ENCODE measurements at regions not wholly inside any gene's neighbourhood (a gene's known extent, or its start where the extent isn't known, plus 50 kb on each side); places are given as distances from the start of the nearest gene placed in this dataset.
"Not testable (repeated sequence)": the region's sequence is repeated elsewhere in the genome, so short reads cannot be mapped to it uniquely, and the experiment has no call there.

DNA sequence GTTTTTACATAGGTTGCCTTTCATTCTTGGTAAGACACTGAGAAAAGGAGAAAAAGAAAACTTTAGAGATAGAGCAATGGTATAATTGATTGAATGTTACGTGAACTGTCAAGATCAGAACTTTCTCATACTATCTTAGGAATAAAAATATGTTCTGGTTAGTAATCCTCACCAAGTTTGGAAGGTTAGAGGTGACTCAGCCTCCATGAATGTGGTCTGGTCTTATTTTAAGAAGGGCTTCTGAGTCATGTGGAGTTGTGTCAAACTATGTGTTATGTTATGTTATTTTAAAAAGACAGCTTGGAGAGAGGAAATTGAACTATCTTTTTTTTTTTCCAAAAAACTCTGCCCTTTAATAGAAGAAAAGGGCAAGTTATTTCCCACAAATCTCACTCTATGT is 458.6 kb upstream of the KLF6 start:
- H3K9me3 Mint-ChIP-seq = peaks cover 0 to 5% of the 10 kb centered on the region in 2 donors
- H3K4me1 Mint-ChIP-seq (ENCODE audit: low read depth) = peaks cover 60% of the 10 kb centered on the region
- peaks cover 14% of the 10 kb centered on the region for H3K27me3 Mint-ChIP-seq (ENCODE audit: low read depth)
- H3K4me3 Mint-ChIP-seq = peak overlapping the region in 1 of 2 donors; percentile 50
- peak; percentile 21 to 28 for DNase-seq
- peaks cover 0 to 1% of the 10 kb centered on the region in 2 donors for H3K36me3 Mint-ChIP-seq (ENCODE audit: insufficient read depth in 2 of 2)
- peak; percentile 87 to 91 for ATAC-seq (replicated peaks in 1 of 2)
- H3K27ac Mint-ChIP-seq = no peak overlapping the region

DNA sequence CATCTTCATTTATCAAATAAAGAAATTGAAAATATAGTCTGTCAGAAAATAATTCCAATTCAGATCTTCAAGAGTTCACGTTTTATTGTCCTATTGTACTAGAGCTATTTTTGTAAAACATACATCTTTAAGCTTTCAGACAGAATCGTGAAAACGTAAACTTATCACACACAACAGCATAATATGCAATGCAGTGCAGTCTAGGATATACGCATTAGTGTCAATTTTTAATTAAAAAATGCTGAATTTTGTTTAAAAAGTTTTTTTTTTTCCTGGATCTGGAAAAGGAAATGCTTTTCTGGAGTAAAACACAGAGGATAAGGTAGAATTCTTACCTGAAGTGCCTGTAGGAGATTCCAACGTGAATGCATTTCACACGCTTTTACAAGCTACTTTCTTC is 458.2 kb upstream of the KLF6 start:
- peaks cover 0 to 1% of the 10 kb centered on the region in 2 donors for H3K36me3 Mint-ChIP-seq (ENCODE audit: insufficient read depth in 2 of 2)
- peaks cover 0 to 5% of the 10 kb centered on the region in 2 donors for H3K9me3 Mint-ChIP-seq
- no peak overlapping the region for H3K27ac Mint-ChIP-seq
- H3K4me1 Mint-ChIP-seq (ENCODE audit: low read depth) = peaks cover 58% of the 10 kb centered on the region
- ATAC-seq (replicated peaks in 1 of 2) = no peak
- DNase-seq = no peak
- peaks cover 9% of the 10 kb centered on the region for H3K27me3 Mint-ChIP-seq (ENCODE audit: low read depth)
- H3K4me3 Mint-ChIP-seq = peak overlapping the region in 1 of 2 donors; percentile 50

DNA sequence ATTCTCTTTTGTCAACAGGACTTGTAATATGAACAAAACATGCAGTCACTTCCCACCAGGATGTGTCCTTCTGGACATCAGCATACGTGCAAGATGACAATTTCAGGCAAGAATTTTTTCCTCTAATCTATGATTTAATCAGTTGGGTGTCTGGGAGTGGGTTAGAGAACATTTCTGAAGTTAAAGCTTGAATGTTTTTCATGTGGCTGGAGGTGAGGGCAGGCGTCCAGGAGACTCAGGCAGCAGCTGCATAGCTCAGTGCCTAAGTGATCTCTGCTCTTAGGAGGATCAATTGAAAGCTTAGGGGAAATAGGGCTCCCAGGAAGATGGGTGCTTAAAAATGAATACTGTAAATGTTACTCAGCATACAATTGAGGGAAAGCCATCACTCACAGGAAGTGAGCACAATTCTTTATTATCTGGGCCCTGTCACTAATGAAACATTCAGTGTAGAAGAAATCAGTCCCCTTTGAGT is 457.6 kb upstream of the KLF6 start:
- H3K27ac Mint-ChIP-seq = no peak overlapping the region

DNA sequence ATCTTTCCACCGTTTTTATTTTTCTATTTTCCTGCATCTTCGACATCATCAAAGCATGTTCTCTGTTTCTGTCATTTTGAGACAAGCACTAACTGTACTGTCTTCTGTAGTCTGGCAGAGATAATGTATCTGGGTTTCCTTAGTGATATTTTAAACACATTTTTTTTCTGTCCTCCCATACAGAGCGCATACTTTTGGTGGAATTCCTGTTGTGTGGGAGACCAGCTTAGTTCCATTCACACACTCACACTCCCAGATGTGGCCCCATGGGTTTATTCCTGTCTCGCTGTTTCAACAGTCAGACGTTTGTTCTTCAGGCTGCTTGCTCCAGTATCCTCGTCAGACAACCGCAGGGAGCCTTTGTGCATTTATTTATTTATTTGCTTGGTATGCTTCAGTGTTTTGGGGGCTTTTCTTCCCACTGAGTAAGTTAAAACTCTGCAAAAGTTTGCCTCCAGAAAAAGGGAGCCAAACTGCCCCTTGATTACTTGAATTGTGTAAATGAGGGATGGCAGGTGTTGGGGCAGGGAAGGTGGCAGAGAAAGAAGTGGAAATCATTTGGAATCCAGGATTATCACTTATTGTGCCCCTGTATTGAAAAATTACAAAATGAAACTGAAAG is 456.8 kb upstream of the KLF6 start:
- H3K36me3 Mint-ChIP-seq (ENCODE audit: insufficient read depth in 2 of 2) = peaks cover 0 to 3% of the 10 kb centered on the region in 2 donors
- no peak overlapping the region for H3K27ac Mint-ChIP-seq
- H3K4me1 Mint-ChIP-seq (ENCODE audit: low read depth) = peaks cover 44% of the 10 kb centered on the region
- peaks cover 14% of the 10 kb centered on the region for H3K27me3 Mint-ChIP-seq (ENCODE audit: low read depth)
- no peak overlapping the region for H3K4me3 Mint-ChIP-seq
- H3K9me3 Mint-ChIP-seq = peaks cover 0 to 8% of the 10 kb centered on the region in 2 donors
- DNase-seq = no peak
- no peak for ATAC-seq (replicated peaks in 1 of 2)

More for the DNA sequence above, 457.6 kb upstream of the KLF6 start:
- ATAC-seq (replicated peaks in 1 of 2) (no peak), DNase-seq (no peak)
- Mint-ChIP-seq H3K9me3 (peaks cover 0 to 5% of the 10 kb centered on the region in 2 donors), H3K27me3 (ENCODE audit: low read depth) (peaks cover 9% of the 10 kb centered on the region), H3K36me3 (ENCODE audit: insufficient read depth in 2 of 2) (peaks cover 0 to 1% of the 10 kb centered on the region in 2 donors), H3K4me3 (peak overlapping the region in 1 of 2 donors; percentile 21), H3K4me1 (ENCODE audit: low read depth) (peaks cover 52% of the 10 kb centered on the region)

DNA sequence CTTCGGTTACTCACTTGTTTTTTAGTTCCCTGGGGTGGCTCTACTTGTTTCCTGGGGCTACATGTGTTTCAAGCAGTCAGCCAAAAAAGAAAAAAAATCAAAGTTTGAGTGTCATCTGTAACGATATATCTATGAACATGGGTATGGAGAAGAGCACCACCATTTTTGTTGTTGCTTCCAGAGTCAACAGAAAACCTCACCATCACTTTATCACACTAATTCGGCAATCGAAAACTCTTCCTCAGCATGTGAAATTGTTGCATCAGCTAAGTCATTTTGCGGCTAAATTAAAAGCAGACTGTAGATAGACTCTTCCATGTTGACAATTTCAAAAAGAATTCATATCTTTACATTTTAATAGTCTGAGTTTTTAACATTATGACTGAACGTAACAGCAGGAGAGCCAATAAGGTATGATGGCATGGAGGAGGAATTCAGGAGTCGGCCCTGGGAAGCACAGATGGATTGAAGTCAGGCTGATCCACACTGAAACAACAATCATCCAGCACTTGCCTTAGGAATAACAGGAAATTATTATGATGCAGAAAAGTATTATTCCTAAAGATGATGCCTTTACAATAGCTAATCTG is 455.7 kb upstream of the KLF6 start:
- DNase-seq (no peak), ATAC-seq (replicated peaks in 1 of 2) (no peak)
- Mint-ChIP-seq H3K27me3 (ENCODE audit: low read depth) (peaks cover 13% of the 10 kb centered on the region), H3K9me3 (peaks cover 2 to 7% of the 10 kb centered on the region in 2 donors), H3K4me3 (no peak overlapping the region), H3K36me3 (ENCODE audit: insufficient read depth in 2 of 2) (peaks cover 0 to 3% of the 10 kb centered on the region in 2 donors), H3K4me1 (ENCODE audit: low read depth) (peaks cover 33% of the 10 kb centered on the region), H3K27ac (no peak overlapping the region)

DNA sequence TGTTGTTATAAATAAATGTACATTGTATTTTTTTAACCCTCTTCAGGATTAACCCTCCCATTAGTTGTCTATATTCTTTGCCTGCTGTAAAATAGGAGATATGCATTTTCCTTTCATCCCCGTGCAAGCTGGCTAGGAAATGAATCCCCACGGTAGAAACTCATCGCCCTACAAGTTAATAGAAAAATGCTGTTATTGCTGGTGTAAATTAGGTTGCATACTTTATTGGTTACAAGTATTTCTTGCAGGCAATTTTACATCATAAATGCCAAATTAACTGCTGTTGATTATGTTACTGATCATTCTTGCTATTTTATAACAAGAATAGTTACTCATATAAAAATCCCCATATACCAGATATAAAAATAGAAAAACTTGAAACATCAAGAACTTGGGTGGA is 454.2 kb upstream of the KLF6 start:
- Mint-ChIP-seq H3K9me3 (peaks cover 2 to 4% of the 10 kb centered on the region in 2 donors), H3K27me3 (ENCODE audit: low read depth) (peaks cover 6% of the 10 kb centered on the region), H3K4me3 (no peak overlapping the region), H3K4me1 (ENCODE audit: low read depth) (peaks cover 29% of the 10 kb centered on the region), H3K36me3 (ENCODE audit: insufficient read depth in 2 of 2) (peaks cover 0 to 2% of the 10 kb centered on the region in 2 donors), H3K27ac (no peak overlapping the region)
- ATAC-seq (replicated peaks in 1 of 2) (no peak), DNase-seq (no peak)

DNA sequence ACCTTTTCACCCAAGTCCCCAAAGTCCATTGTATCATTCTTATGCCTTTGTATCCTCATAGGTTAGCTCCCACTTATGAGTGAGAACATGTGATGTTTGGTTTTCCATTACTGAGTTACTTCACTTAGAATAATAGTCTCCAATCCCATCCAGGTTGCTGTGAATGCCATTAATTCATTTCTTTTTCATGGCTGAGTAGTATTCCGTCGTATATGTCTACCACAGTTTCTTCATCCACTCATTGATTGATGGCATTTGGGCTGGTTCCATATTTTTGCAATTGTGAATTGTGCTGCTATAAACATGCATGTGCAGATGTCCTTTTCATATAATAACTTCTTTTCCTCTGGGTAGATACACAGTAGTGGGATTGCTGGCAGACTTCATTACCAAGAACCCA is 451.9 kb upstream of the KLF6 start:
- not testable (repeated sequence) for ATAC-seq (replicated peaks in 1 of 2); DNase-seq; H3K4me1 Mint-ChIP-seq (ENCODE audit: low read depth); H3K4me3 Mint-ChIP-seq; H3K36me3 Mint-ChIP-seq (ENCODE audit: insufficient read depth in 2 of 2); H3K27me3 Mint-ChIP-seq (ENCODE audit: low read depth); H3K9me3 Mint-ChIP-seq; H3K27ac Mint-ChIP-seq

DNA sequence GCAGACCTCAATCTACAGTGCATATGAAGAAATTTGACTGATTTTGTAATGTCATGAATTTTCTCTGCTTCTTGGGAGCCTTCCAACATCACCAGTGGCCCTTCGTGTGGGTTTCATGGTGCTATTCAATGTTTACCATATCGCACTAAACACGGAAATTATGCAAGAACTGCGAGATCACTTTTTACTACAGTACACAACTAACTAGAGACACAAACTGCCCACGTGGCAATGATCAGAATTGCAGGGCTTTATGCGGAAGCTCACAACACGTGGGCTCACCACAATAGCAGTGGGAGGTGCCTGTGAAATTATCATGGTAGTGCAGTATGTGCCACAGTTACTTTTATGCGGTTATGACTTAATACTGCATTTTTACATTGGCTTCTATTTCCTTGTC is 449.7 kb upstream of the KLF6 start:
- Mint-ChIP-seq H3K27ac (peak overlapping the region; percentile 51), H3K4me3 (no peak overlapping the region)

DNA sequence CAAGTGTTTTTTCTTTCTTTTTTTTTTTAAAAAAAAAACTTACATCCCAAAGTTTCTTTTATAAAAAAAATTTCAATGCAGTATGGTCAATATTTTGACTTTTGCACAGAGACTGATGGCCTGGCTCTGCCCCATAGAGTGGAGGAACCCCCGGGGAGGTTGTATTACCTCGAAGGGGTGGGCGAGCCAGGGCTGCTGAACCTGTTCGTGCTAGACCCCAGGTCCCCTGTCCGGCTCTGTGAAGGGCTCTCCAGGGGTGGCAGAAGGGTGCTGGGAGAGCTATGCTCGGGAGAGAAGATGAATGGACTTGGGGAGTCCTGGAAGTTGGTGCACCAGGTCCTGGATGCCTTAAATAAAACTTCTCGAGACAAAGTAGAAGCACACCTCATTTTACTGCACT is 446.4 kb upstream of the KLF6 start:
- DNase-seq = no peak
- ATAC-seq (replicated peaks in 1 of 2) = no peak
- H3K4me1 Mint-ChIP-seq (ENCODE audit: low read depth) = peaks cover 4% of the 10 kb centered on the region

More for the DNA sequence above, 449.7 kb upstream of the KLF6 start:
- ATAC-seq (replicated peaks in 1 of 2) (peak; percentile 73 to 95), DNase-seq (peak; percentile 5 to 45)
- H3K9me3 Mint-ChIP-seq = peaks cover 2 to 4% of the 10 kb centered on the region in 2 donors
- peaks cover 6% of the 10 kb centered on the region for H3K27me3 Mint-ChIP-seq (ENCODE audit: low read depth)
- H3K36me3 Mint-ChIP-seq (ENCODE audit: insufficient read depth in 2 of 2) = peaks cover 0 to 2% of the 10 kb centered on the region in 2 donors
- peaks cover 4% of the 10 kb centered on the region for H3K4me1 Mint-ChIP-seq (ENCODE audit: low read depth)

DNA sequence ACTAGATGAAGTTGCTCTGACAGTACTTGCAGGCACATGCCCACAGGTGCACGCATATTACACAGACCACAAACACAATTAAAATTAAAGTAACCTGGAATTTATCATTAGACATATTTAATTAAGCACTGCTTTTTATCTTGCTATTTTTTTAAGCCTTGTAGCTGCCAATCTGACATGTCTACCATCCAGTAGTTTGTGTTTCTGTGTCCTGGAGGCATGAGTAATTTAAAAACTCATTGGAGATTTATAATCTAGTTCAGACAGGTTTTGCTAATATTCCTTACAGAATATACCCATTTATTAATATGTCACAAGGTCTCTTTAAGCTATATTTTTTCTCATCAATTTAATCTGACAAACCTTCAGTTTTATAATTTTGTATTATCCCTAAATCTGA is 445.0 kb upstream of the KLF6 start:
- no peaks in the 10 kb centered on the region for H3K27me3 Mint-ChIP-seq (ENCODE audit: low read depth)
- no peaks in the 10 kb centered on the region for H3K36me3 Mint-ChIP-seq (ENCODE audit: insufficient read depth in 2 of 2)
- ATAC-seq (replicated peaks in 1 of 2) (no peak), DNase-seq (no peak)
- H3K27ac Mint-ChIP-seq = no peak overlapping the region
- H3K4me1 Mint-ChIP-seq (ENCODE audit: low read depth) = peaks cover 4% of the 10 kb centered on the region
- no peaks in the 10 kb centered on the region for H3K9me3 Mint-ChIP-seq
- no peak overlapping the region for H3K4me3 Mint-ChIP-seq

More for the DNA sequence above, 446.4 kb upstream of the KLF6 start:
- Mint-ChIP-seq H3K9me3 (no peaks in the 10 kb centered on the region), H3K27me3 (ENCODE audit: low read depth) (no peaks in the 10 kb centered on the region), H3K4me3 (no peak overlapping the region), H3K36me3 (ENCODE audit: insufficient read depth in 2 of 2) (no peaks in the 10 kb centered on the region), H3K27ac (no peak overlapping the region)

DNA sequence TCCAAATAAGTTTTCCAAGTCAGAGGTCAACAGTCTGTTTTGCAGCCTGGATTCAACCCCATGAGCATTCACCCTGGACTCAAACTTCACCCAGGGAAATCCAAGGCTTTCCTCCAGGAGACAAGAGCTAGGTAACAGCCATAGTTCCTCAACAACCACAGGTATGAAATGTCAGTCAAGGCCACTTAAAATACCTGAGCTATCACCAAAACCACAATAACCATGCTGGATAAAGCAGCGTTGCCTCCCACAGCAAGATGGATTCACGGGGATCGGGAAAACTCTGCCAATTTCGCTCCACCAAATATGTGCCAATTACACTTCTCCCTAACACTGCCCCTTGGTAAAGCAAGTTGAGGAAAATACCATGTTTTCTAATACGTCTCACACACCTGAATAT is 444.1 kb upstream of the KLF6 start:
- no peaks in the 10 kb centered on the region for H3K4me1 Mint-ChIP-seq (ENCODE audit: low read depth)
- H3K27ac Mint-ChIP-seq = no peak overlapping the region
- no peak for DNase-seq
- no peak for ATAC-seq (replicated peaks in 1 of 2)
- H3K27me3 Mint-ChIP-seq (ENCODE audit: low read depth) = no peaks in the 10 kb centered on the region
- peaks cover 0 to 2% of the 10 kb centered on the region in 2 donors for H3K9me3 Mint-ChIP-seq
- H3K4me3 Mint-ChIP-seq = no peak overlapping the region
- H3K36me3 Mint-ChIP-seq (ENCODE audit: insufficient read depth in 2 of 2) = no peaks in the 10 kb centered on the region

DNA sequence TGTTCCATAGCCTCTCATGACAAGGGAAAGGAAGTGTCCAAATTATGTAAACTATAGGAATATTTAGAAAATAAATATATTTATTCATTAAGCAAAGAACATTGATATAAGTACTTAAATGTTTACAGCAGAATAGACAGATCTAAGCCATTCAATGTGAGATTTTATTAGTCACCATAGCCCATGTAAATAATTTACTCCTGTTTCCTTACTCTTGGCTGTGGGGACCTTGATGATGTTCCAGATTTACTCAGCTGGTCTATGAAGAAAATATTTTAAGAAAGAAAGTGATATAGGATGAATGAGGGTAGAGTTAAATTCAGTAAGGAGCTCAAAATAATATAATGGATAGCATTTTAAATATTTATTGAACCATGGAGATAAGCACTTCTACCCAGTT is 442.6 kb upstream of the KLF6 start:
- Mint-ChIP-seq H3K36me3 (ENCODE audit: insufficient read depth in 2 of 2) (no peaks in the 10 kb centered on the region), H3K9me3 (peaks cover 0 to 3% of the 10 kb centered on the region in 2 donors), H3K4me3 (no peak overlapping the region), H3K27ac (no peak overlapping the region), H3K4me1 (ENCODE audit: low read depth) (no peaks in the 10 kb centered on the region), H3K27me3 (ENCODE audit: low read depth) (no peaks in the 10 kb centered on the region)
- ATAC-seq (replicated peaks in 1 of 2) (no peak), DNase-seq (no peak)

DNA sequence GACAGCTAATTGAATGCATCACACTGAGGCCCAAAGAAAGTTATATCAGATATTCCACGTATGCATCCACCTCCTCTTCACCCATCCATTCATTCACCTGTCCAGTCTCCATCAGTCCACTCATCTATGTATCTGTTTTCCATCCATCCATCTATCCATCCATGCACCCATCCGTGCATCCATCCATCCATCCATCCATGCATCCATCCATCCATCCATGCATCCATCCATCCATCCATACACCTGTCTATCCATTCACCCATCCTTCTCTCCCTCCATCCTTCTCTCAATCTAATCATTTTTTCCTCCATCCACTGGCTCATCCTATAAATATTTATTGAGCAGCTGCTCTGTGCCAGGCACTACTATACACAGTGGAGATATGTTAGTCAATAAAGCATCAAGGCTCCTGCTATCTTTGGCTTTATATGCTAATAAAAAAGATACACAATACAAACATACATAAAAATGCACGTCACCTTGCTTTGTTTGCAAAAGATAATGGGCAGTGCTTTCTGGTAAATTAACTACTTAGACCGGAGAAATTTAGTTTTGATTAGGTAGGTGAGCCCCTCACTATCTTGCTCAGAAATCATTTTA is 442.0 kb upstream of the KLF6 start:
- Mint-ChIP-seq H3K27ac (no peak overlapping the region), H3K9me3 (peaks cover 0 to 4% of the 10 kb centered on the region in 2 donors)
- no peak for ATAC-seq (replicated peaks in 1 of 2)

More for the DNA sequence above, 442.0 kb upstream of the KLF6 start:
- no peak for DNase-seq
- Mint-ChIP-seq H3K4me1 (ENCODE audit: low read depth) (no peaks in the 10 kb centered on the region), H3K36me3 (ENCODE audit: insufficient read depth in 2 of 2) (no peaks in the 10 kb centered on the region), H3K27me3 (ENCODE audit: low read depth) (no peaks in the 10 kb centered on the region), H3K4me3 (no peak overlapping the region)
